ENCODE measurements at regions not wholly inside any gene's neighbourhood (a gene's known extent, or its start where the extent isn't known, plus 50 kb on each side); places are given as distances from the start of the nearest gene placed in this dataset.

GRCh38 chr15:24761704-24762302 lies 86.2 kb downstream of the NPAP1 start:
- Histone ChIP-seq H3K79me2 (ENCODE audit: control insufficient read depth, insufficient read depth, low read length) (no peaks in the 10 kb centered on the region), H4K20me1 (ENCODE audit: control insufficient read depth, extremely low read depth, insufficient read depth, low read length) (no peaks in the 10 kb centered on the region), H3K27me3 (ENCODE audit: control insufficient read depth, insufficient read depth, low read length) (no peaks in the 10 kb centered on the region), H3K4me2 (ENCODE audit: extremely low read depth, insufficient read depth, low read length) (no peak overlapping the region), H3K9me3 (ENCODE audit: control insufficient read depth, insufficient read depth, low read depth, low read length) (no peaks in the 10 kb centered on the region), H3K4me3 (replicated peaks in 1 of 4; ENCODE audit: control extremely low read depth in 1 of 4, insufficient read depth in 1 of 4, low read depth in 3 of 4, low read length in 4 of 4) (no peak overlapping the region), H3K36me3 (ENCODE audit: control insufficient read depth, insufficient read depth, low read length) (no peaks in the 10 kb centered on the region), H3K9ac (ENCODE audit: insufficient read depth, low read length) (no peak overlapping the region), H3K27ac (ENCODE audit: insufficient read depth, low read length) (no peak overlapping the region), H3K4me1 (ENCODE audit: control insufficient read depth, extremely low read depth, insufficient read depth, low read length) (no peaks in the 10 kb centered on the region), H2AFZ (ENCODE audit: low read length) (no peak overlapping the region)
- TF ChIP-seq EZH2 (IDR thresholded peaks at IDR 0.05; ENCODE audit: low read length, missing control alignments) = no peak
- TF ChIP-seq, protein P1, sequence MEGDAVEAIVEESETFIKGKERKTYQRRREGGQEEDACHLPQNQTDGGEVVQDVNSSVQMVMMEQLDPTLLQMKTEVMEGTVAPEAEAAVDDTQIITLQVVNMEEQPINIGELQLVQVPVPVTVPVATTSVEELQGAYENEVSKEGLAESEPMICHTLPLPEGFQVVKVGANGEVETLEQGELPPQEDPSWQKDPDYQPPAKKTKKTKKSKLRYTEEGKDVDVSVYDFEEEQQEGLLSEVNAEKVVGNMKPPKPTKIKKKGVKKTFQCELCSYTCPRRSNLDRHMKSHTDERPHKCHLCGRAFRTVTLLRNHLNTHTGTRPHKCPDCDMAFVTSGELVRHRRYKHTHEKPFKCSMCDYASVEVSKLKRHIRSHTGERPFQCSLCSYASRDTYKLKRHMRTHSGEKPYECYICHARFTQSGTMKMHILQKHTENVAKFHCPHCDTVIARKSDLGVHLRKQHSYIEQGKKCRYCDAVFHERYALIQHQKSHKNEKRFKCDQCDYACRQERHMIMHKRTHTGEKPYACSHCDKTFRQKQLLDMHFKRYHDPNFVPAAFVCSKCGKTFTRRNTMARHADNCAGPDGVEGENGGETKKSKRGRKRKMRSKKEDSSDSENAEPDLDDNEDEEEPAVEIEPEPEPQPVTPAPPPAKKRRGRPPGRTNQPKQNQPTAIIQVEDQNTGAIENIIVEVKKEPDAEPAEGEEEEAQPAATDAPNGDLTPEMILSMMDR (conservative IDR thresholded peaks at IDR 0.05 in 1 of 2, IDR thresholded peaks at IDR 0.05 in 1 of 2; ENCODE audit: low read depth in 1 of 2, low read length in 2 of 2) = peak in 1 of 2 donors; percentile 43
- peak; percentile 8 to 33 for DNase-seq (ENCODE audit: low read depth in 2 of 2)

- H3K27ac ChIP-seq (ENCODE audit: insufficient read depth, low read length) = no peak overlapping the region
- no peaks in the 10 kb centered on the region for H3K79me2 ChIP-seq (ENCODE audit: control insufficient read depth, insufficient read depth, low read length)
- H3K27me3 ChIP-seq (ENCODE audit: control insufficient read depth, insufficient read depth, low read length) = no peaks in the 10 kb centered on the region
- TF ChIP-seq, protein P1 (conservative IDR thresholded peaks at IDR 0.05 in 1 of 2, IDR thresholded peaks at IDR 0.05 in 1 of 2; ENCODE audit: low read depth in 1 of 2, low read length in 2 of 2) = no peak
- TF ChIP-seq EZH2 (IDR thresholded peaks at IDR 0.05; ENCODE audit: low read length, missing control alignments) = no peak
- H2AFZ ChIP-seq (ENCODE audit: low read length) = no peak overlapping the region
- H3K9ac ChIP-seq (ENCODE audit: insufficient read depth, low read length) = no peak overlapping the region
- H3K9me3 ChIP-seq (ENCODE audit: control insufficient read depth, insufficient read depth, low read depth, low read length) = no peaks in the 10 kb centered on the region
- DNase-seq (ENCODE audit: low read depth in 2 of 2) = no peak
- no peak overlapping the region for H3K4me3 ChIP-seq (replicated peaks in 1 of 4; ENCODE audit: control extremely low read depth in 1 of 4, insufficient read depth in 1 of 4, low read depth in 3 of 4, low read length in 4 of 4)
- no peaks in the 10 kb centered on the region for H4K20me1 ChIP-seq (ENCODE audit: control insufficient read depth, extremely low read depth, insufficient read depth, low read length)
- no peak overlapping the region for H3K4me2 ChIP-seq (ENCODE audit: extremely low read depth, insufficient read depth, low read length)
- H3K4me1 ChIP-seq (ENCODE audit: control insufficient read depth, extremely low read depth, insufficient read depth, low read length) = no peaks in the 10 kb centered on the region
- no peaks in the 10 kb centered on the region for H3K36me3 ChIP-seq (ENCODE audit: control insufficient read depth, insufficient read depth, low read length)
Observed at GRCh38 chr15:24763891-24764290, 88.3 kb downstream of the NPAP1 start.

- Histone ChIP-seq H3K27ac (ENCODE audit: insufficient read depth, low read length) (no peak overlapping the region), H3K9ac (ENCODE audit: insufficient read depth, low read length) (no peak overlapping the region), H3K4me1 (ENCODE audit: control insufficient read depth, extremely low read depth, insufficient read depth, low read length) (no peaks in the 10 kb centered on the region), H3K27me3 (ENCODE audit: control insufficient read depth, insufficient read depth, low read length) (no peaks in the 10 kb centered on the region), H3K9me3 (ENCODE audit: control insufficient read depth, insufficient read depth, low read depth, low read length) (no peaks in the 10 kb centered on the region), H3K4me3 (replicated peaks in 1 of 4; ENCODE audit: control extremely low read depth in 1 of 4, insufficient read depth in 1 of 4, low read depth in 3 of 4, low read length in 4 of 4) (no peak overlapping the region), H3K36me3 (ENCODE audit: control insufficient read depth, insufficient read depth, low read length) (no peaks in the 10 kb centered on the region), H3K79me2 (ENCODE audit: control insufficient read depth, insufficient read depth, low read length) (no peaks in the 10 kb centered on the region), H3K4me2 (ENCODE audit: extremely low read depth, insufficient read depth, low read length) (no peak overlapping the region), H2AFZ (ENCODE audit: low read length) (no peak overlapping the region), H4K20me1 (ENCODE audit: control insufficient read depth, extremely low read depth, insufficient read depth, low read length) (no peaks in the 10 kb centered on the region)
- no peak for DNase-seq (ENCODE audit: low read depth in 2 of 2)
- TF ChIP-seq EZH2 (IDR thresholded peaks at IDR 0.05; ENCODE audit: low read length, missing control alignments) = no peak
- TF ChIP-seq, protein P1 (conservative IDR thresholded peaks at IDR 0.05 in 1 of 2, IDR thresholded peaks at IDR 0.05 in 1 of 2; ENCODE audit: low read depth in 1 of 2, low read length in 2 of 2) = no peak
Observed at GRCh38 chr15:24764375-24765171, 89.0 kb downstream of the NPAP1 start.
